ENCODE measurements at regions not wholly inside any gene's neighbourhood (a gene's known extent, or its start where the extent isn't known, plus 50 kb on each side); places are given as distances from the start of the nearest gene placed in this dataset.

- CTCF ChIA-PET, result no interaction called here
- TF ChIP-seq TCF7L2 (IDR thresholded peaks at IDR 0.05; ENCODE audit: low read depth, low read length) (no peak), CTCF (IDR thresholded peaks at IDR 0.05) (no peak), REST (IDR thresholded peaks at IDR 0.05; ENCODE audit: insufficient read depth in 1 of 2, low read depth in 2 of 2, low read length in 1 of 2) (no peak), SIN3A (IDR thresholded peaks at IDR 0.05; ENCODE audit: borderline replicate concordance, insufficient read depth, low read depth, low read length) (no peak), POLR2AphosphoS5 (IDR thresholded peaks at IDR 0.05; ENCODE audit: low read depth, low read length) (no peak)
- no peak overlapping the region for H3K27ac ChIP-seq (ENCODE audit: low read length)
- POLR2A ChIA-PET, result no interaction called here
- no peaks in the 10 kb centered on the region for H3K9me3 ChIP-seq (ENCODE audit: control insufficient read depth, insufficient read depth, low read depth, low read length)
- no peak overlapping the region for H3K4me3 ChIP-seq (ENCODE audit: low read depth in 2 of 2, low read length in 2 of 2)
- intact Hi-C loops (cut with micrococcal nuclease; ENCODE audit: unreplicated experiment), result no loop called here
- ATAC-seq (no peak), DNase-seq (ENCODE audit: low read depth, low spot score) (no peak)
- H3K36me3 ChIP-seq (ENCODE audit: control insufficient read depth, insufficient read depth, low read length), result no peaks in the 10 kb centered on the region
- H3K27me3 ChIP-seq (ENCODE audit: control insufficient read depth, insufficient read depth, low read length), result no peaks in the 10 kb centered on the region
- in situ Hi-C loops (cut with HindIII; ENCODE audit: low pct_unique_long_range_greater_than_20kb, low sequenced_read_pairs), result no loop called here
- no TSS peak for BruUV-seq (replicated peaks)
- no peaks in the 10 kb centered on the region for H3K4me1 ChIP-seq (ENCODE audit: control insufficient read depth, insufficient read depth, low read length)
Measured at GRCh38 chr16:35414139-35414538, 1954.7 kb downstream of the TP53TG3F start.

GRCh38 chr16:35414563-35414962 lies 1955.2 kb downstream of the TP53TG3F start:
- Histone ChIP-seq H3K9me3 (ENCODE audit: control insufficient read depth, insufficient read depth, low read depth, low read length) (no peaks in the 10 kb centered on the region), H3K27me3 (ENCODE audit: control insufficient read depth, insufficient read depth, low read length) (no peaks in the 10 kb centered on the region), H3K4me1 (ENCODE audit: control insufficient read depth, insufficient read depth, low read length) (no peaks in the 10 kb centered on the region), H3K4me3 (ENCODE audit: low read depth in 2 of 2, low read length in 2 of 2) (no peak overlapping the region), H3K36me3 (ENCODE audit: control insufficient read depth, insufficient read depth, low read length) (no peaks in the 10 kb centered on the region), H3K27ac (ENCODE audit: low read length) (no peak overlapping the region)
- no peak for DNase-seq (ENCODE audit: low read depth, low spot score)
- in situ Hi-C loops (cut with HindIII; ENCODE audit: low pct_unique_long_range_greater_than_20kb, low sequenced_read_pairs), result no loop called here
- ChIA-PET POLR2A (no interaction called here), CTCF (no interaction called here)
- BruUV-seq (replicated peaks), result no TSS peak
- no peak for ATAC-seq
- intact Hi-C loops (cut with micrococcal nuclease; ENCODE audit: unreplicated experiment), result no loop called here
- TF ChIP-seq POLR2AphosphoS5 (IDR thresholded peaks at IDR 0.05; ENCODE audit: low read depth, low read length) (no peak), TCF7L2 (IDR thresholded peaks at IDR 0.05; ENCODE audit: low read depth, low read length) (no peak), REST (IDR thresholded peaks at IDR 0.05; ENCODE audit: insufficient read depth in 1 of 2, low read depth in 2 of 2, low read length in 1 of 2) (no peak)

All from Panc1 (cell line).